ENCODE measurements at regions not wholly inside any gene's neighbourhood (a gene's known extent, or its start where the extent isn't known, plus 50 kb on each side); places are given as distances from the start of the nearest gene placed in this dataset.
"Not testable (repeated sequence)": the region's sequence is repeated elsewhere in the genome, so short reads cannot be mapped to it uniquely, and the experiment has no call there.

- H3K27ac ChIP-seq (ENCODE audit: low read depth, low read length) = no peak overlapping the region
- no peaks in the 10 kb centered on the region for H3K4me1 ChIP-seq (ENCODE audit: control insufficient read depth, insufficient read depth, low read length)
- no peak overlapping the region for H3K4me3 ChIP-seq (ENCODE audit: low read length)
- no peaks in the 10 kb centered on the region for H3K36me3 ChIP-seq (ENCODE audit: control insufficient read depth, insufficient read depth, low read length)
- no peaks in the 10 kb centered on the region for H3K27me3 ChIP-seq (ENCODE audit: control insufficient read depth, insufficient read depth, low read length)
- no peak overlapping the region for H3K9ac ChIP-seq (ENCODE audit: low read length)
Observed at GRCh38 chr6:120373185-120373584, 961.1 kb downstream of the TBC1D32 start.

GRCh38 chr6:120363429-120363828 is 970.9 kb downstream of the TBC1D32 start:
- H3K4me3 ChIP-seq (ENCODE audit: low read length) = no peak overlapping the region

GRCh38 chr6:120358535-120358934 is 975.7 kb downstream of the TBC1D32 start:
- H3K27ac ChIP-seq (ENCODE audit: low read depth, low read length); H3K36me3 ChIP-seq (ENCODE audit: control insufficient read depth, insufficient read depth, low read length); H3K4me3 ChIP-seq (ENCODE audit: low read length); H3K27me3 ChIP-seq (ENCODE audit: control insufficient read depth, insufficient read depth, low read length); H3K4me1 ChIP-seq (ENCODE audit: control insufficient read depth, insufficient read depth, low read length); H3K9ac ChIP-seq (ENCODE audit: low read length): not testable (repeated sequence)

More at GRCh38 chr6:120363429-120363828, 970.9 kb downstream of the TBC1D32 start:
- no peaks in the 10 kb centered on the region for H3K27me3 ChIP-seq (ENCODE audit: control insufficient read depth, insufficient read depth, low read length)
- H3K9ac ChIP-seq (ENCODE audit: low read length) = no peak overlapping the region
- no peak overlapping the region for H3K27ac ChIP-seq (ENCODE audit: low read depth, low read length)
- no peaks in the 10 kb centered on the region for H3K4me1 ChIP-seq (ENCODE audit: control insufficient read depth, insufficient read depth, low read length)
- no peaks in the 10 kb centered on the region for H3K36me3 ChIP-seq (ENCODE audit: control insufficient read depth, insufficient read depth, low read length)

- Histone ChIP-seq H3K27ac (ENCODE audit: low read depth, low read length) (no peak overlapping the region), H3K4me3 (ENCODE audit: low read length) (no peak overlapping the region), H3K4me1 (ENCODE audit: control insufficient read depth, insufficient read depth, low read length) (no peaks in the 10 kb centered on the region), H3K36me3 (ENCODE audit: control insufficient read depth, insufficient read depth, low read length) (no peaks in the 10 kb centered on the region), H3K9ac (ENCODE audit: low read length) (no peak overlapping the region), H3K27me3 (ENCODE audit: control insufficient read depth, insufficient read depth, low read length) (no peaks in the 10 kb centered on the region)
Observed at GRCh38 chr6:120357447-120357846, 976.8 kb downstream of the TBC1D32 start.

- H3K36me3 ChIP-seq (ENCODE audit: control insufficient read depth, insufficient read depth, low read length) = no peaks in the 10 kb centered on the region
- H3K4me3 ChIP-seq (ENCODE audit: low read length) = no peak overlapping the region
- H3K4me1 ChIP-seq (ENCODE audit: control insufficient read depth, insufficient read depth, low read length) = no peaks in the 10 kb centered on the region
- H3K9ac ChIP-seq (ENCODE audit: low read length) = no peak overlapping the region
- no peak overlapping the region for H3K27ac ChIP-seq (ENCODE audit: low read depth, low read length)
- no peaks in the 10 kb centered on the region for H3K27me3 ChIP-seq (ENCODE audit: control insufficient read depth, insufficient read depth, low read length)
Observed at GRCh38 chr6:120355822-120356221, 978.5 kb downstream of the TBC1D32 start.

GRCh38 chr6:120354452-120355098 is 979.7 kb downstream of the TBC1D32 start:
- H3K27ac ChIP-seq (ENCODE audit: low read depth, low read length) = no peak overlapping the region
- no peak overlapping the region for H3K9ac ChIP-seq (ENCODE audit: low read length)
- no peak overlapping the region for H3K4me3 ChIP-seq (ENCODE audit: low read length)
- H3K36me3 ChIP-seq (ENCODE audit: control insufficient read depth, insufficient read depth, low read length) = no peaks in the 10 kb centered on the region
- no peaks in the 10 kb centered on the region for H3K27me3 ChIP-seq (ENCODE audit: control insufficient read depth, insufficient read depth, low read length)
- no peaks in the 10 kb centered on the region for H3K4me1 ChIP-seq (ENCODE audit: control insufficient read depth, insufficient read depth, low read length)

- Histone ChIP-seq H3K4me1 (ENCODE audit: control insufficient read depth, insufficient read depth, low read length) (no peaks in the 10 kb centered on the region), H3K4me3 (ENCODE audit: low read length) (no peak overlapping the region), H3K36me3 (ENCODE audit: control insufficient read depth, insufficient read depth, low read length) (no peaks in the 10 kb centered on the region), H3K27ac (ENCODE audit: low read depth, low read length) (no peak overlapping the region), H3K27me3 (ENCODE audit: control insufficient read depth, insufficient read depth, low read length) (no peaks in the 10 kb centered on the region), H3K9ac (ENCODE audit: low read length) (no peak overlapping the region)
Observed at GRCh38 chr6:120352491-120352890, 981.8 kb downstream of the TBC1D32 start.

- Histone ChIP-seq H3K9ac (ENCODE audit: low read length) (no peak overlapping the region), H3K36me3 (ENCODE audit: control insufficient read depth, insufficient read depth, low read length) (no peaks in the 10 kb centered on the region), H3K27ac (ENCODE audit: low read depth, low read length) (no peak overlapping the region), H3K27me3 (ENCODE audit: control insufficient read depth, insufficient read depth, low read length) (no peaks in the 10 kb centered on the region), H3K4me3 (ENCODE audit: low read length) (no peak overlapping the region), H3K4me1 (ENCODE audit: control insufficient read depth, insufficient read depth, low read length) (no peaks in the 10 kb centered on the region)
Observed at GRCh38 chr6:120348926-120349325, 985.4 kb downstream of the TBC1D32 start.

- Histone ChIP-seq H3K4me3 (ENCODE audit: low read length) (no peak overlapping the region), H3K9ac (ENCODE audit: low read length) (no peak overlapping the region), H3K27me3 (ENCODE audit: control insufficient read depth, insufficient read depth, low read length) (no peaks in the 10 kb centered on the region), H3K27ac (ENCODE audit: low read depth, low read length) (no peak overlapping the region), H3K36me3 (ENCODE audit: control insufficient read depth, insufficient read depth, low read length) (no peaks in the 10 kb centered on the region), H3K4me1 (ENCODE audit: control insufficient read depth, insufficient read depth, low read length) (no peaks in the 10 kb centered on the region)
Observed at GRCh38 chr6:120328521-120328920, 979.0 kb upstream of the MAN1A1 start.

- H3K27ac ChIP-seq (ENCODE audit: low read depth, low read length) = no peak overlapping the region
Observed at GRCh38 chr6:120320481-120321162, 971.1 kb upstream of the MAN1A1 start.

GRCh38 chr6:120304223-120304622 is 954.7 kb upstream of the MAN1A1 start:
- no peaks in the 10 kb centered on the region for H3K4me1 ChIP-seq (ENCODE audit: control insufficient read depth, insufficient read depth, low read length)
- H3K9ac ChIP-seq (ENCODE audit: low read length) = no peak overlapping the region
- no peak overlapping the region for H3K4me3 ChIP-seq (ENCODE audit: low read length)
- H3K27me3 ChIP-seq (ENCODE audit: control insufficient read depth, insufficient read depth, low read length) = no peaks in the 10 kb centered on the region
- no peaks in the 10 kb centered on the region for H3K36me3 ChIP-seq (ENCODE audit: control insufficient read depth, insufficient read depth, low read length)
- no peak overlapping the region for H3K27ac ChIP-seq (ENCODE audit: low read depth, low read length)

More at GRCh38 chr6:120320481-120321162, 971.1 kb upstream of the MAN1A1 start:
- Histone ChIP-seq H3K4me3 (ENCODE audit: low read length) (no peak overlapping the region), H3K36me3 (ENCODE audit: control insufficient read depth, insufficient read depth, low read length) (no peaks in the 10 kb centered on the region), H3K9ac (ENCODE audit: low read length) (no peak overlapping the region), H3K4me1 (ENCODE audit: control insufficient read depth, insufficient read depth, low read length) (no peaks in the 10 kb centered on the region), H3K27me3 (ENCODE audit: control insufficient read depth, insufficient read depth, low read length) (no peaks in the 10 kb centered on the region)

GRCh38 chr6:120303527-120303926 is 954.0 kb upstream of the MAN1A1 start:
- Histone ChIP-seq H3K36me3 (ENCODE audit: control insufficient read depth, insufficient read depth, low read length) (no peaks in the 10 kb centered on the region), H3K4me3 (ENCODE audit: low read length) (no peak overlapping the region)

GRCh38 chr6:120302041-120302440 is 952.5 kb upstream of the MAN1A1 start:
- Histone ChIP-seq H3K27me3 (ENCODE audit: control insufficient read depth, insufficient read depth, low read length) (no peaks in the 10 kb centered on the region), H3K4me1 (ENCODE audit: control insufficient read depth, insufficient read depth, low read length) (no peaks in the 10 kb centered on the region), H3K4me3 (ENCODE audit: low read length) (no peak overlapping the region), H3K9ac (ENCODE audit: low read length) (no peak overlapping the region), H3K27ac (ENCODE audit: low read depth, low read length) (no peak overlapping the region), H3K36me3 (ENCODE audit: control insufficient read depth, insufficient read depth, low read length) (no peaks in the 10 kb centered on the region)

More at GRCh38 chr6:120303527-120303926, 954.0 kb upstream of the MAN1A1 start:
- Histone ChIP-seq H3K4me1 (ENCODE audit: control insufficient read depth, insufficient read depth, low read length) (no peaks in the 10 kb centered on the region), H3K27ac (ENCODE audit: low read depth, low read length) (no peak overlapping the region), H3K27me3 (ENCODE audit: control insufficient read depth, insufficient read depth, low read length) (no peaks in the 10 kb centered on the region), H3K9ac (ENCODE audit: low read length) (no peak overlapping the region)

All from rectal smooth muscle tissue (tissue), 1 donor.